ENCODE measurements at regions not wholly inside any gene's neighbourhood (a gene's known extent, or its start where the extent isn't known, plus 50 kb on each side); places are given as distances from the start of the nearest gene placed in this dataset.

DNA sequence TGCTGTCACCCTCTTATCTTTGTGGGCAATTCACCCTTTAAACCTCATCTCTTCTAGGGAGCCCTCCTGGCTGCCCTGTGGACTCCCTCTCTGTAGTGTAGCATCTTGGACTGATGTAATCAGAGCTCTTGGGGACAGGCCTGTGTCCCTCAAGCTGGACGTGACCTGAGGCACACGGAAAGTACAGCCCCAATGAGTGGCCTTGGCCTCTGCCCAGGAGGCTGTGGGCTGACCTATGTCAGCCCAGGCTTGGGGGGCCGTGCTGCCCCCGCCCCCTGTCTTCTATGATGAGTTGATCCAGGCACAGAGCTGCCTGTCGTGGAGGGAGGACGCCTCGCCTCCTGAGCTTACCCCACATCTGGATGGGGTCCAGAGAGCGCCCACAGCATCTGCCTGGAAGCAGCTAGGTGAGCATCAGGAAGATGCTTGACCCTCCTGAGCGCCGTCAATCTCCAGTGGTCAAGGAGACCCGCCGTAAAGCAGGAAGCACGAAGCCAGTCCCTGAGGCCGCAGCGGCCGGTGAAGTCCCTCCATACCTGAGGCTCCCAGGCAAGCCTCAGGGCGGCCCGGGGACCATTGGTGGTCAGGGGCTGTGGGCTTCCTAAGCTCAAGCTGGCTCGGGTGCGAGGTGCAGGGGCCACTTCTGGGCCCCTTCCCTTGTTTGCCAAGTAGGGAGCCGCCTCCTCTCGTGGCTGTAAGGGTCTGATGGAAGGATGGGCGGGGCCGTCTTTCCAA lies 1136.9 kb downstream of the BRD1 start:
- POLR2A ChIA-PET (ENCODE audit: unreplicated experiment): no interaction called here
- Histone ChIP-seq H3K27me3 (ENCODE audit: control insufficient read depth, insufficient read depth, low read length) (no peaks in the 10 kb centered on the region), H3K23ac (ENCODE audit: low read depth, low read length) (no peak overlapping the region), H3K14ac (replicated peaks; ENCODE audit: low read depth, low read length) (no peak overlapping the region), H3K4me3 (ENCODE audit: insufficient read depth, low read depth, low read length) (no peak overlapping the region), H2BK5ac (ENCODE audit: low read depth, low read length, poor library complexity, severe bottlenecking) (no peak overlapping the region), H4K91ac (ENCODE audit: insufficient read depth, low read depth, low read length) (no peak overlapping the region), H4K8ac (ENCODE audit: low read depth in 2 of 2, low read length in 2 of 2) (no peak overlapping the region), H4K5ac (ENCODE audit: low read depth, low read length) (no peak overlapping the region), H3K27ac (ENCODE audit: insufficient read depth, low read length) (no peak overlapping the region), H3K36me3 (ENCODE audit: control insufficient read depth, insufficient read depth, low read length) (no peaks in the 10 kb centered on the region), H3K79me1 (ENCODE audit: low read depth in 1 of 2, low read length in 2 of 2) (no peaks in the 10 kb centered on the region), H2AK5ac (ENCODE audit: low read depth, low read length) (no peak overlapping the region), H3K9me1 (ENCODE audit: insufficient read depth, low read length) (no peaks in the 10 kb centered on the region), H2BK20ac (ENCODE audit: low read depth, low read length) (no peak overlapping the region), H2BK15ac (ENCODE audit: low read depth, low read length) (no peak overlapping the region), H2AFZ (replicated peaks; ENCODE audit: low read length, poor library complexity) (no peak overlapping the region), H3K18ac (ENCODE audit: low read depth, low read length) (no peak overlapping the region), H3K9me3 (ENCODE audit: control insufficient read depth, insufficient read depth, low read length) (peaks cover 64% of the 10 kb centered on the region), H4K20me1 (ENCODE audit: insufficient read depth, low read length) (no peaks in the 10 kb centered on the region), H3K9ac (ENCODE audit: low read depth, low read length) (no peak overlapping the region), H3K56ac (ENCODE audit: extremely low read depth, insufficient read depth, low read length) (no peak overlapping the region), H2BK120ac (ENCODE audit: low read depth, low read length) (no peak overlapping the region), H3K4me2 (ENCODE audit: low read depth, low read length) (no peak overlapping the region), H3K4me1 (ENCODE audit: control insufficient read depth, insufficient read depth, low read length) (no peaks in the 10 kb centered on the region), H3K4ac (ENCODE audit: low read depth, low read length) (no peak overlapping the region), H2AK9ac (replicated peaks; ENCODE audit: low read depth, low read length, poor library complexity) (no peak overlapping the region)
- ATAC-seq (ENCODE audit: low read depth): no peak
- intact Hi-C loops (cut with micrococcal nuclease) (no loop called here), in situ Hi-C loops (cut with MboI; ENCODE audit: low sequenced_read_pairs) (no loop called here), dilution Hi-C loops (cut with HindIII; ENCODE audit: low sequenced_read_pairs, unreplicated experiment) (no loop called here)
- no TSS peak for BruUV-seq (replicated peaks)
- CTCF ChIA-PET: no interaction called here
- TF ChIP-seq POLR2A (IDR thresholded peaks at IDR 0.05; ENCODE audit: low read depth, low read length): no peak
- no peak for DNase-seq
- 88% methylated on average over 10 of the region's 24 CpGs; no CpG with 5 or more reads in 1 of the 2 experiments for WGBS, 2 experiments (ENCODE audit: extremely low coverage in 2 of 2, insufficient read length in 1 of 2)

Measured in IMR-90 (cell line).